H54 (cell line): ENCODE measurements at regions not wholly inside any gene's neighbourhood (a gene's known extent, or its start where the extent isn't known, plus 50 kb on each side); places are given as distances from the start of the nearest gene placed in this dataset.

Experiments
- DNase-seq: peaks from one replicate; pipeline ENCODE4 v3.0.0; 2011; ENCODE audit warnings: low spot score, mixed read lengths; ENCODE audit not compliant: insufficient read length
- FAIRE-seq: peaks from 3 replicates; lab custom pipeline; 2011; peaks lifted over from hg19 to GRCh38; lab: Jason Lieb, UNC
- POLR2A ChIP-seq: IDR thresholded peaks from 2 replicates; pipeline ENCODE4 v1.6.1; 2011; ENCODE audit warnings: low read depth, mild to moderate bottlenecking, low read length

DNA sequence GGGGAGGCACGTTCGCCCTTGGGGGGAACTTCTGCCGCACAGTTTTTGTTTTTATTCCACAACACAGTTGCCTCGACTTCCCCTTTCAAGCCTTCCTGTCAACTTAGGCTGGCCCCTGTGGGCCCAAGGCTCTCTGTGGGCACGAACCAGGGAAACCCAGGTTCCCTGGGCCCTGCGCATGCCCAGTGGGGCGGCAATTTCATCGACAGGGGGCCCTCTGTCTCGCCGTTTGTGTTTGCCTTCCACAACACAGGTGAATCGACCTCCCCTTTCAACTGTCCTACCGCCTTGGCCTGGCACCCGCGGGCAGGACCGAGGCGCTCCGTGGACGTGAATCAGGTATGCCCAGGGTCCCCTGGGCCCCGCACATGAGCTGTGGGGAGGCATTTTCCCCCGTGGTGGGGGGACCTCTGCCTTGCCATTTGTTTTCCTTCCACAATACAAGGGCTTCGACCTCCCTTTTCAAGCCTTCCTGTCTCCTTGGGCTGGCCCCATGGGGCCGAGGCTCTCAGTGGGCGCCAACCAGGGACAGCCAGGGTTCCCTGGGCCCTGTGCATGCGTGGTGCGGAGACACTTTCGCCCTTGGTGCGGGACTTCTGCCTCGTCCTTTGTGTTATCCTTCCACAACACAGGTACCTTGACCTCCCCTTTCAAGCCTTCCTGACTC is 354.0 kb downstream of the ALG10 start:
- FAIRE-seq = no peak
- no peak for DNase-seq
- no peak for TF ChIP-seq POLR2A

- FAIRE-seq (no peak), DNase-seq (no peak)
- no peak for TF ChIP-seq POLR2A
These were observed 355.1 kb downstream of the ALG10 start for GRCh38 chr12:34377243-34378035.

DNA sequence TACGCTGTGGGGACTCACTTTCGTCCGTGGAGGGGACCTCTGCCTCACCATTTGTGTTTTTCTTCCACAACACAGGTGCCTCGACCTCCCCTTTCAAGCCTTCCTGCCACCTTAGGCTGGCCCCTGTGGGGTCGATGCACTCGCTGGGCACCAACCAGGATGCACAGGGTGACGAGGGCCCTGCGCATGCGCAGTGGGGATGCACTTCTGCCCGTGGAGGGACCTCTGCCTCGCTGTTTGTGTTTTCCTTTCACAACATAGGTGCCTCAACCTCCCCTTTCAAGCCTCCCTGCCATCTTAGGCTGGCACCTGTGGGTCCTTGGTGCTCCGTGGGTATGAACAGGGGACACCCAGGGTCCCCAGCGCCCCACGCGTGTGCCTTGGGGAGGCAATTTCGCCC is 356.8 kb downstream of the ALG10 start:
- no peak for FAIRE-seq
- no peak for DNase-seq
- TF ChIP-seq POLR2A = no peak

DNA sequence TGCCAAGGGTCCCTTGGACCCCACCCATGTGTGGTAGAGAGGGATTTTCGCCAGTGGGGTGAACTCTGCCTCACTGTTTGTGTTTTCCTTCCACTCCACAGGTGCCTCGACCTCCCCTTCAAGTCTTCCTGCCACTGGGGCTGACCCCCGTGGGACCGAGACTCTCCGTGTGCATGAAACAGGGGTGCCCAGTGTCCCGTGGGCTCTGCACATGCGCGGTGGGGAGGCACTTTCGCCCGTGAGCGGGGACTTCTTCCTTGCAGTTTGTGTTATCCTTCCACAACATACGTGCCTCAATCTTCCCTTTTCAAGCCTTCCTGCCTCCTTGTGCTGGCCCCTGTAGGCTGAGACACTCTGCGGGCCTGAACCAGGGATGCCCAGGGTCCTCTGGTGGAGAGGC is 362.4 kb downstream of the ALG10 start:
- DNase-seq = no peak
- TF ChIP-seq POLR2A = no peak
- FAIRE-seq = no peak

DNA sequence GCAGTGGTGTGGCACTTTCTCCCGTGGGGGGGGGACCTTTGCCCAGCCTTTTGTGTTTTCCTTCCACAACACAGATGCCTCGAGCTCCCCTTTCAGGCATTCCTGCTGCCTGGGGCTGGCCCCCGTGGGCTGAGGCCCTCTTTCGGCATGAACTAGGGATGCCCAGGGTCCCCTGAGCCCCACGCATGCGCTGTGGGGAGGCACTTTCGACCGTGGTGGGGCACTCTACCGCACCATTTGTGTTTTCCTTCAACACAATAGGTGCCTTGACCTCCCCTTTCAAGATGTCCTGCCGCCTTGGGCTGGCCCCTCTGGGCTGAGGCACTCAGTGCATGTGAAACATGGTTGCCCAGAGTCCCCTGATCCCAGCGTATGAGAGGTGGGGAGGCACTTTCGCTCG is 363.7 kb downstream of the ALG10 start:
- no peak for TF ChIP-seq POLR2A
- FAIRE-seq = no peak
- no peak for DNase-seq

GRCh38 chr12:34386621-34387255 is 364.4 kb downstream of the ALG10 start:
- FAIRE-seq (no peak), DNase-seq (no peak)
- TF ChIP-seq POLR2A = no peak

GRCh38 chr12:34387711-34388635 is 365.7 kb downstream of the ALG10 start:
- DNase-seq = no peak
- no peak for TF ChIP-seq POLR2A
- no peak for FAIRE-seq

DNA sequence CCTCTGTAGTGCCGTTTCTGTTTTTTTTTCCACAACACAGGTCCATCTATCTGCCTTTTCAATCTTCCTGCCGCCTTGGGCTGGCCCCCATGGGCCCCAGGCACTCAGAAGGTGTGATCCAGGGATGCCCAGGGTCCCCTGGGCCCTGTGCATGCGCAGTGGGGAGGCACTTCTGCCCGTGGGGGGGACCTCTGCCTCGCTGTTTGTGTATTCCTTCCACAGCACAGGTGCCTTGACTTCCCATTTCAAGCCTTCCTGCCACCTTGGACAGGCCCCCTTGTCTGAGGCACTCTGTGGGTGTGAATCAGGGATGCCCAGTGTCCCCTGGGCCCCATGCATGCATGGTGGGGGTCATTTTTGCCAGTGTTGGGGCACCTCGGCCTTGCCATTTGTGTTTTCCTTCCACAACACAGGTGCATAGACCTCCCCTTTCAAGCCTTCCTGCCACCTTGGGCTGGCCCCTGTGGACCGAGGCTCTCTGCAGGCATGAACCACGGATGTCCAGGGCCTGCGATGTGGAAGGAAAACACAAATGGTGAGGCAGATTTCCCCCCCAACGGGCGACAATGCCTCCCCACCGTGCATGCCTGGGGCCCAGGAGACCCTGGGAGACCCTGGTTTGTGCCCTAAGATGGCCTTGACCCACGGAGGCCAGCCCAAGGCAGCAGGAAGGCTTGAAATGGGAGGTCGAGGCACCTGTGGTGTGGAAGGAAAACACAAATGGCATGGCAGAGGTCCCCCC is 366.5 kb downstream of the ALG10 start:
- DNase-seq = no peak
- TF ChIP-seq POLR2A = no peak
- no peak for FAIRE-seq

DNA sequence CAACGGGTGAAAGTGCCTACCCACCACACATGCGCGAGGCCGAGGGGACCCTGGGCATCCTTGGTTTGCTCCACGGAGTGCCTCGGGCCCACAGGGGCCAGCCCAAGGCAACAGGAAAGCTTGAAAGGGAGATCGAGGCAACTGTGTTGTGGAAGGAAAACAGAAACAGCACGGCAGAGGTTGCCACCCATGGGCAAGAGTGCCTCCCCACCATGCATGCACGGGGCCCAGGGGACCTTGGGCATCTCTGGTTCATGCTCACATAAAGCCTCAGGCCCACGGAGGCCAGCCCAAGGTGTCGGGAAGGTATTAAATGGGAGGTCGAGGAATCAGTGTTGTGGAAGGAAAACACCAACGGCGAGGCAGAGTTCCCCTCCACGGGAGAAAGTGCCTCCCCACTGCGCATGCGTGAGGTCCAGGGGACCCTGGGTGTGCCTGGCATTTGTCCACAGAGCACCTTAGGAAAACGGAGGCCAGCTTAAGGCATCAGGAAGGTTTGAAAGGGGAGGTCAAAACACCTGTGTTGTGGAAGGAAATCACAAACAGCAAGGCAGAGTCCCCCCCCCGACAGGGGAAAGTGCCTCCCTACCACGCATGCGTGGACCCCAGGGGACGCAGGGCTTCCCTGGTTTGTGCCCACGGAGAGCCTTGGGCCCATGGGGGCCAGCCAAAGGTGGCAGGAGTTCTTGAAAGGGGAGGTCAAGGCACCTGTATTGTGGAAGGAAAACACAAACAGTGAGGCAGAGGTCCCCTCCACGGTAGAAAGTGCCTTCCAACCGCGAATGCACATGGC is 367.3 kb downstream of the ALG10 start:
- no peak for TF ChIP-seq POLR2A
- FAIRE-seq (no peak), DNase-seq (no peak)

- TF ChIP-seq POLR2A = no peak
- FAIRE-seq = no peak
- no peak for DNase-seq
These were observed 368.0 kb downstream of the ALG10 start for GRCh38 chr12:34390171-34390841.

- TF ChIP-seq POLR2A = no peak
- DNase-seq (no peak), FAIRE-seq (no peak)
These were observed 368.8 kb downstream of the ALG10 start for GRCh38 chr12:34390846-34391700.
